Gastrocnemius medialis (tissue), 4 donors: ENCODE measurements at regions not wholly inside any gene's neighbourhood (a gene's known extent, or its start where the extent isn't known, plus 50 kb on each side); places are given as distances from the start of the nearest gene placed in this dataset.

Experiments used
- ATAC-seq, 2 donors: fragments of 150-250 bp; one replicate each; pipeline ENCODE4 v1.9.1; 2016
- DNase-seq, 2 donors: peaks; one replicate each; pipeline ENCODE4 v3.0.0-alpha.2; 2019
- H3K27ac ChIP-seq, 4 donors: fragments of 200-600 bp; sonication (generic); 1 replicate in 1 of 4; 2 replicates in 3 of 4; pipeline ENCODE4 v1.5.1; 2016 to 2018; ENCODE audit warnings: mild to moderate bottlenecking in 2 of 4, moderate library complexity in 1 of 4
- H3K27me3 ChIP-seq, 3 donors: fragments of 200-600 bp; sonication (generic) in 2 of 3; 1 replicate in 1 of 3; 2 replicates in 2 of 3; pipeline versions ENCODE4 v1.5.1 to v1.6.0; 2016 to 2019; ENCODE audit warnings: mild to moderate bottlenecking in 1 of 3, moderate library complexity in 1 of 3
- H3K36me3 ChIP-seq, 2 donors: fragments of 200-600 bp; sonication (generic) in 1 of 2; one replicate each; pipeline ENCODE4 v1.5.1; 2017 to 2018
- H3K4me1 ChIP-seq, 2 donors: fragments of 200-600 bp; sonication (generic) in 1 of 2; one replicate each; pipeline ENCODE4 v1.5.1; 2016 to 2017; ENCODE audit warnings: mild to moderate bottlenecking in 2 of 2
- H3K4me3 ChIP-seq, 4 donors: fragments of 200-600 bp; sonication (generic) in 3 of 4; 1 replicate in 1 of 4; 2 replicates in 3 of 4; pipeline ENCODE4 v1.5.1; 2016 to 2019; ENCODE audit warnings: mild to moderate bottlenecking in 2 of 4
- H3K9me3 ChIP-seq, 3 donors: fragments of 200-600 bp; sonication (generic) in 2 of 3; 1 replicate in 1 of 3; 2 replicates in 2 of 3; pipeline ENCODE4 v1.5.1; 2016 to 2019
- POLR2A ChIP-seq, 2 donors: fragments of 450-650 bp; IDR thresholded peaks; one replicate each; pipeline ENCODE4 v1.6.1; 2017; ENCODE audit warnings: antibody characterized with exemption in 2 of 2, mild to moderate bottlenecking in 2 of 2, moderate library complexity in 2 of 2
- in situ Hi-C, 4 donors: fragments of 200-750 bp; cut with MboI; loops; one replicate each; pipeline versions ENCODE4 v1.15.0 to v1.8.0; 2017; ENCODE audit warnings: low sequenced_read_pairs in 4 of 4
- intact Hi-C: fragments of 100-400 bp; cut with DNase I; formaldehyde crosslinking; loops from one replicate; pipeline ENCODE4 v1.15.1; 2023; ENCODE audit warnings: low total_unique reads
- TF ChIP-seq, protein P1 (sequence below), 5 experiments: fragments of 450-650 bp in 3 of 5; fragments of 200-600 bp in 2 of 5; sonication (generic) in 2 of 5; IDR thresholded peaks in 4 of 5; conservative IDR thresholded peaks in 1 of 5; 1 replicate in 4 of 5; 2 replicates in 1 of 5; pipeline ENCODE4 v1.5.1; 2016 to 2019; ENCODE audit warnings: antibody characterized with exemption in 5 of 5, mild to moderate bottlenecking in 3 of 5, moderate library complexity in 3 of 5

DNA sequence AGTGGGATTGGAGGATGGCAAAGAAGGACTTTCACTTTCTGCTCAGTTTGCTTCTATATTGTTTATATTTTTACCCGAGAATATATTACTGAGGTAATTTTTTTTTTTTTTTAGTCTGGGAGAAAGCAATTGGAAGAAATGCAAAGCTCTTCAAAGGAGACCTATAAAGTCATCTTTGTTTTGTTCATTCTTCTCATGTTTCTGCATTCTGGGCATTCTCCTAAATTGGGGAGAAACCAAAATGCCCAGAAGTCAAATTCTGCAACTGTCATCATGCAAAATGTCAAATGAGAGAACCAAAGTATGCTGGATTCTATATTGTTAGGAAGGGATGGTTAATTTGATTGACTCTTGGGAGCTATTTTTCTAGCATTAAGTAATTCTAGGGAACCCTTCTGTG, 168.3 kb upstream of the TSC22D2 start:
- DNase-seq (no peak), ATAC-seq (no peak)
- no peak overlapping the region for H3K4me3 ChIP-seq
- peaks cover 12 to 32% of the 10 kb centered on the region in 2 donors for H3K4me1 ChIP-seq
- no peaks in the 10 kb centered on the region for H3K27me3 ChIP-seq
- H3K9me3 ChIP-seq, result no peaks in the 10 kb centered on the region
- in situ Hi-C loops, result no loop called here
- H3K36me3 ChIP-seq, result no peaks in the 10 kb centered on the region
- intact Hi-C loops, result loop anchor here (5.0 kb wide), 2 partner anchors 108 to 173 kb away; no protein-coding TSS in a partner anchor
- TF ChIP-seq POLR2A (IDR thresholded peaks at IDR 0.05), result no peak
- TF ChIP-seq, protein P1, sequence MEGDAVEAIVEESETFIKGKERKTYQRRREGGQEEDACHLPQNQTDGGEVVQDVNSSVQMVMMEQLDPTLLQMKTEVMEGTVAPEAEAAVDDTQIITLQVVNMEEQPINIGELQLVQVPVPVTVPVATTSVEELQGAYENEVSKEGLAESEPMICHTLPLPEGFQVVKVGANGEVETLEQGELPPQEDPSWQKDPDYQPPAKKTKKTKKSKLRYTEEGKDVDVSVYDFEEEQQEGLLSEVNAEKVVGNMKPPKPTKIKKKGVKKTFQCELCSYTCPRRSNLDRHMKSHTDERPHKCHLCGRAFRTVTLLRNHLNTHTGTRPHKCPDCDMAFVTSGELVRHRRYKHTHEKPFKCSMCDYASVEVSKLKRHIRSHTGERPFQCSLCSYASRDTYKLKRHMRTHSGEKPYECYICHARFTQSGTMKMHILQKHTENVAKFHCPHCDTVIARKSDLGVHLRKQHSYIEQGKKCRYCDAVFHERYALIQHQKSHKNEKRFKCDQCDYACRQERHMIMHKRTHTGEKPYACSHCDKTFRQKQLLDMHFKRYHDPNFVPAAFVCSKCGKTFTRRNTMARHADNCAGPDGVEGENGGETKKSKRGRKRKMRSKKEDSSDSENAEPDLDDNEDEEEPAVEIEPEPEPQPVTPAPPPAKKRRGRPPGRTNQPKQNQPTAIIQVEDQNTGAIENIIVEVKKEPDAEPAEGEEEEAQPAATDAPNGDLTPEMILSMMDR (IDR thresholded peaks at IDR 0.05 in 4 of 5, conservative IDR thresholded peaks at IDR 0.05 in 1 of 5), result no peak
- no peak overlapping the region for H3K27ac ChIP-seq

DNA sequence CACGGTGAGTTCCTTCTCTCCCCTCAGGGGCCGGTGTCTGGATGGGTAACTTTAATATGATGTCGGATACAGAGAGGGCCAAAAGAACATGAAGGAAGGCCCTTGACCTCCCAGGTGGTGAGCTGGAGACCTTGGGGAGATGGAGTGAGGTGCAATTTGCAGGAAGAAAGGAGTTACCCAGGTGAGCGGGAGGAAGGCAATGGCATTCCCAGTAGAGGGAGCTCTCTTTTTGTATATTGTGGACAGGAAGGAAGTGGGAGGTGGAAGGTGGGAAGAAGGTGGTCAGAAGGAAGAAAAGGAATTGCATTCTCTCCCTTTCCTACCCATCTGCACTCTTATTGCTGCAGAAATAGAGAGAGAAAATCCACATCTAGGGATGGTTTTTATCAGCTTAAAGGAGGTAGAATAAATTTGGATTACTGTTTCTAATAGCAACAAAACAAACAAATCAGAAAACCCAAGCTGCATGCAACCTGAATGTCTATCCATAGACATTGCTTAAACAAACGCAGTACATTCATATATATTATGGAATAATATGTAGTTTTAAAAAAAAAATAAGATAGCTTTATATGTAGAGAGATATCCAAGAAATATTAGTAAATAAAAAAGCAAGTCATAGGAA, 169.0 kb upstream of the TSC22D2 start:
- H3K4me1 ChIP-seq, result peaks cover 12 to 32% of the 10 kb centered on the region in 2 donors

DNA sequence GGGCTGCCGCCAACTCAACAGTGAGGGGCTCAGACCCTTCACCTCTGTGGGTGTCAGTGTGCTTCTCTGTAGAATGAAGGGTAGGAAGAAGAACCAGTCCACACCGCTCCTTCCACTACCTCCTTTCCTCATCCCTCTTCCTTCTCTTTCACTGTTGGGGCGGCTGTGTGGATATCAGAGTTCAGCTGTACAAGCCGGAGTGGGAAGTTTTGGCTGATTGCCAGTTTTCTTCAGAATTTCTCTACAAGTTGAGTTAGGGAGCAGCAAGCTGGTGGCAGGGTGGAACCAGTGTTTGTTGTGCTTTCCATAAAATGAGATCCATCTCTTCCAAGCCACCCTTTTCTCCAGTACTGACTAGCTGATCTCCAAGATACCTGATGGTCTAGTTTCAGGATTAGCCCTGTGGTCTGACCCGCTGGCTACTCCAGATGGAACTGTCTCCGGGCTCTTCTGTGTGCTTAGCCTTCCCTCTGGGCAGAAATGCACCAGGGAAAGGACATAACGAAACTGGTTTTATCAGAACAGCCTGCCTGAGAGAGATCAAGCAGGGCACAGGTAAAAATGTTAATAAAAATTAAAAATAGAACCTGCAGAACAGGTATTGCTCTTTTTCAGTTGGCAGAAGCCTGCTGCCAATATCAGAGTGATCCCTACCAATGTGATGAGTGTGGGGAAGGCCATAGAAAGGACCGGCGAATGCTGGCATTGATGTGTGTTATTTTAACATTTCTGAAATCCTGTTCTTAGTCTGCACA, 169.9 kb upstream of the TSC22D2 start:
- Histone ChIP-seq H3K4me3 (no peak overlapping the region), H3K4me1 (peaks cover 12 to 40% of the 10 kb centered on the region in 2 donors), H3K27ac (peak overlapping the region; percentile 39 to 76 (median 62)), H3K9me3 (no peaks in the 10 kb centered on the region), H3K36me3 (no peaks in the 10 kb centered on the region), H3K27me3 (no peaks in the 10 kb centered on the region)
- intact Hi-C loops, result loop anchor here (5.0 kb wide), 2 partner anchors 109 to 174 kb away; no protein-coding TSS in a partner anchor
- TF ChIP-seq, protein P1 (IDR thresholded peaks at IDR 0.05 in 4 of 5, conservative IDR thresholded peaks at IDR 0.05 in 1 of 5), result no peak
- no peak for TF ChIP-seq POLR2A (IDR thresholded peaks at IDR 0.05)
- in situ Hi-C loops, result no loop called here
- no peak for DNase-seq
- peak in 1 of 2 donors; percentile 16 for ATAC-seq

More for the DNA sequence above, 169.0 kb upstream of the TSC22D2 start:
- no peaks in the 10 kb centered on the region for H3K27me3 ChIP-seq
- H3K4me3 ChIP-seq, result no peak overlapping the region
- H3K9me3 ChIP-seq, result no peaks in the 10 kb centered on the region
- ATAC-seq, result no peak
- TF ChIP-seq, protein P1 (IDR thresholded peaks at IDR 0.05 in 4 of 5, conservative IDR thresholded peaks at IDR 0.05 in 1 of 5), result no peak
- H3K27ac ChIP-seq, result no peak overlapping the region
- intact Hi-C loops, result loop anchor here (5.0 kb wide), 2 partner anchors 108 to 173 kb away; no protein-coding TSS in a partner anchor
- no peaks in the 10 kb centered on the region for H3K36me3 ChIP-seq
- in situ Hi-C loops, result no loop called here
- no peak for DNase-seq

DNA sequence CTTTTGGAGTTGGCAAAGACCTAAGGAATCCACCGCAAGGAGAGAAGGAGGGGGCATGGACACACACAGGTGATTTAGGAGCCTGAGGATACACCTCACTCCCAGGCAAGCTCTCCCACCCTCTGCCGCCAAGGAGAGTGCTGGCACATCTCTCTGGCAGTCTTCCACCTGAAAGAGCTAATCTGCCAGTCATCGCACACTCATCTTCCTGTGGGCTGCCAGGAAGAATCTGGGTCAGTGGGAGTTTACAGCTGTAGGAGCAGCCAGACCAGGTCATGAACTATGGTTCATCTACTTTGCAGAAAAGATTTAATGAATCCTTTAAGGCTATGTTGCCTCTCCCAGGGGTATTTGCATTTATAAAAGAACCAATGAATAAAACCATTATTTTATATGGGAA, 170.6 kb upstream of the TSC22D2 start:
- no peaks in the 10 kb centered on the region for H3K27me3 ChIP-seq
- H3K4me1 ChIP-seq, result peaks cover 11 to 40% of the 10 kb centered on the region in 2 donors
- no peaks in the 10 kb centered on the region for H3K36me3 ChIP-seq
- DNase-seq (peak; percentile 75 to 90), ATAC-seq (peak; percentile 97 to 98)
- in situ Hi-C loops (no loop called here), intact Hi-C loops (loop anchor here (5.0 kb wide), 2 partner anchors 110 to 175 kb away; no protein-coding TSS in a partner anchor)
- H3K27ac ChIP-seq, result peak overlapping the region; percentile 39 to 76 (median 62)
- no peaks in the 10 kb centered on the region for H3K9me3 ChIP-seq
- H3K4me3 ChIP-seq, result no peak overlapping the region
- no peak for TF ChIP-seq POLR2A (IDR thresholded peaks at IDR 0.05)
- TF ChIP-seq, protein P1 (IDR thresholded peaks at IDR 0.05 in 4 of 5, conservative IDR thresholded peaks at IDR 0.05 in 1 of 5), result no peak
